Non-pigmented ciliary epithelial cell (primary cell): ENCODE measurements at regions not wholly inside any gene's neighbourhood (a gene's known extent, or its start where the extent isn't known, plus 50 kb on each side); places are given as distances from the start of the nearest gene placed in this dataset.

ENCODE experiments used
- DNase-seq: peaks from one replicate; pipeline ENCODE4 v3.0.0-alpha.2; 2010; ENCODE audit warnings: low read depth

GRCh38 chr21:27511233-27511632, 544.3 kb upstream of the ADAMTS5 start:
- DNase-seq = no peak

- no peak for DNase-seq
These were observed 540.8 kb upstream of the ADAMTS5 start for GRCh38 chr21:27507695-27508094.

GRCh38 chr21:27505516-27505915, 538.6 kb upstream of the ADAMTS5 start:
- DNase-seq = no peak

GRCh38 chr21:27502801-27503200, 535.9 kb upstream of the ADAMTS5 start:
- DNase-seq = no peak

GRCh38 chr21:27498025-27498424, 531.1 kb upstream of the ADAMTS5 start:
- no peak for DNase-seq

- DNase-seq = no peak
These were observed 528.9 kb upstream of the ADAMTS5 start for GRCh38 chr21:27495836-27496235.

GRCh38 chr21:27493542-27493941, 526.7 kb upstream of the ADAMTS5 start:
- no peak for DNase-seq

GRCh38 chr21:27487676-27488075, 520.8 kb upstream of the ADAMTS5 start:
- DNase-seq = no peak

GRCh38 chr21:27480841-27481261, 514.0 kb upstream of the ADAMTS5 start:
- DNase-seq = no peak

GRCh38 chr21:27477296-27477695, 510.4 kb upstream of the ADAMTS5 start:
- no peak for DNase-seq

GRCh38 chr21:27476696-27477095, 509.8 kb upstream of the ADAMTS5 start:
- DNase-seq = no peak

- DNase-seq = no peak
These were observed 508.6 kb upstream of the ADAMTS5 start for GRCh38 chr21:27475363-27475955.

- DNase-seq = no peak
These were observed 500.5 kb upstream of the ADAMTS5 start for GRCh38 chr21:27467366-27467765.

GRCh38 chr21:27466140-27466539, 499.3 kb upstream of the ADAMTS5 start:
- DNase-seq = no peak

- no peak for DNase-seq
These were observed 497.8 kb upstream of the ADAMTS5 start for GRCh38 chr21:27464648-27465047.

- no peak for DNase-seq
These were observed 495.8 kb upstream of the ADAMTS5 start for GRCh38 chr21:27462726-27463125.

- no peak for DNase-seq
These were observed 487.3 kb upstream of the ADAMTS5 start for GRCh38 chr21:27454234-27454633.

- no peak for DNase-seq
These were observed 484.2 kb upstream of the ADAMTS5 start for GRCh38 chr21:27451116-27451515.

GRCh38 chr21:27450216-27450615, 483.3 kb upstream of the ADAMTS5 start:
- no peak for DNase-seq

- no peak for DNase-seq
These were observed 482.1 kb upstream of the ADAMTS5 start for GRCh38 chr21:27448960-27449359.

GRCh38 chr21:27447843-27448242, 481.0 kb upstream of the ADAMTS5 start:
- no peak for DNase-seq

- DNase-seq = no peak
These were observed 462.9 kb upstream of the ADAMTS5 start for GRCh38 chr21:27429710-27430341.

GRCh38 chr21:27426196-27426595, 459.3 kb upstream of the ADAMTS5 start:
- no peak for DNase-seq

- no peak for DNase-seq
These were observed 458.7 kb upstream of the ADAMTS5 start for GRCh38 chr21:27425574-27425973.
